Astrocyte of the cerebellum (primary cell): ENCODE measurements at regions not wholly inside any gene's neighbourhood (a gene's known extent, or its start where the extent isn't known, plus 50 kb on each side); places are given as distances from the start of the nearest gene placed in this dataset.

Experiments
- DNase-seq: peaks from one replicate; pipeline ENCODE4 v3.0.0-alpha.2; 2011; ENCODE audit warnings: low read depth
- H3K4me3 ChIP-seq: 2 replicates; pipeline ENCODE4 v1.5.1; 2011; ENCODE audit warnings: mild to moderate bottlenecking, low read depth, low read length, moderate library complexity
- in situ Hi-C: cut with HindIII; loops from 2 replicates; pipeline ENCODE4 v1.10.0; 2017; ENCODE audit warnings: low sequenced_read_pairs
- TF ChIP-seq, protein P1 (sequence below): IDR thresholded peaks from 2 replicates; pipeline ENCODE4 v1.5.1; 2012; ENCODE audit warnings: low read length, low read depth, moderate library complexity, mild to moderate bottlenecking; ENCODE audit errors: missing control alignments

GRCh38 chr7:45235905-45236304 lies 78.3 kb downstream of the RAMP3 start:
- TF ChIP-seq, protein P1, sequence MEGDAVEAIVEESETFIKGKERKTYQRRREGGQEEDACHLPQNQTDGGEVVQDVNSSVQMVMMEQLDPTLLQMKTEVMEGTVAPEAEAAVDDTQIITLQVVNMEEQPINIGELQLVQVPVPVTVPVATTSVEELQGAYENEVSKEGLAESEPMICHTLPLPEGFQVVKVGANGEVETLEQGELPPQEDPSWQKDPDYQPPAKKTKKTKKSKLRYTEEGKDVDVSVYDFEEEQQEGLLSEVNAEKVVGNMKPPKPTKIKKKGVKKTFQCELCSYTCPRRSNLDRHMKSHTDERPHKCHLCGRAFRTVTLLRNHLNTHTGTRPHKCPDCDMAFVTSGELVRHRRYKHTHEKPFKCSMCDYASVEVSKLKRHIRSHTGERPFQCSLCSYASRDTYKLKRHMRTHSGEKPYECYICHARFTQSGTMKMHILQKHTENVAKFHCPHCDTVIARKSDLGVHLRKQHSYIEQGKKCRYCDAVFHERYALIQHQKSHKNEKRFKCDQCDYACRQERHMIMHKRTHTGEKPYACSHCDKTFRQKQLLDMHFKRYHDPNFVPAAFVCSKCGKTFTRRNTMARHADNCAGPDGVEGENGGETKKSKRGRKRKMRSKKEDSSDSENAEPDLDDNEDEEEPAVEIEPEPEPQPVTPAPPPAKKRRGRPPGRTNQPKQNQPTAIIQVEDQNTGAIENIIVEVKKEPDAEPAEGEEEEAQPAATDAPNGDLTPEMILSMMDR, result no peak
- no peak for DNase-seq
- no peak overlapping the region for H3K4me3 ChIP-seq
- in situ Hi-C loops, result no loop called here

- in situ Hi-C loops, result no loop called here
- peak; percentile 40 for DNase-seq
These were observed 79.1 kb downstream of the RAMP3 start for GRCh38 chr7:45236666-45237065.

DNA sequence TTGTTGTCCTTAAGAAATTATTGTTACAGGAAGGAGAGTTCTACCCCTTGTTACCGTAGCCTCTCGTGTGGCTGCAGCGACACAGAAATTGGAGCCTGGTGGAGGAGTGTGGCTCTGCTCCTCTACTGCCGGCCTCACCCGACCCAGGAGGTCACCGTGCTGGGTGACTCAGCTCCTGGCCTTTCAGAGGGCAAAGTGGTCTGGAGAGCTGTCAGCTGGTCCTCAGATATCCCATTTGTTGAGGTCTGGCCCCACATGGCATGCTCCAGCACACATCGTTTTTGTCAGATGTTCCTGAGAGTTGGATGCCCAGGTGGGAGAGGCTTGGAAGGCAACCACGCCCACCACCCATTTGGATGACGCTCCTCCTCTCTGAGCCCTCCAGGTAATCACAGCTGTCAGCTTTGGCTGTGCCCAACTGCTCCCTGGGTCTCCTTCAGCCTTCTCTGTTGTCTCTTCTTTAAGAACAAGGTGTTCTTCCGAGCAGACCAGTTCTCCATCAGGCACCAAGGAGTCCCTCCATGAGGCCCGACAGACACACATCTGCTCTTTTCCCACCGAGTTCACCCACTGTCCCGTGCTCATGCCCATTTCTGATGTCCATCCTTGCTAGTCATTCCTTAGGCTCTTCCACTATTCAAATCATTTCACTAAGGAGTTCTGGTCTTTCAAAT lies 80.3 kb downstream of the RAMP3 start:
- H3K4me3 ChIP-seq, result no peak overlapping the region
- DNase-seq, result no peak
- in situ Hi-C loops, result no loop called here
- TF ChIP-seq, protein P1, result no peak

More at GRCh38 chr7:45236666-45237065, 79.1 kb downstream of the RAMP3 start:
- TF ChIP-seq, protein P1, result no peak
- no peak overlapping the region for H3K4me3 ChIP-seq

DNA sequence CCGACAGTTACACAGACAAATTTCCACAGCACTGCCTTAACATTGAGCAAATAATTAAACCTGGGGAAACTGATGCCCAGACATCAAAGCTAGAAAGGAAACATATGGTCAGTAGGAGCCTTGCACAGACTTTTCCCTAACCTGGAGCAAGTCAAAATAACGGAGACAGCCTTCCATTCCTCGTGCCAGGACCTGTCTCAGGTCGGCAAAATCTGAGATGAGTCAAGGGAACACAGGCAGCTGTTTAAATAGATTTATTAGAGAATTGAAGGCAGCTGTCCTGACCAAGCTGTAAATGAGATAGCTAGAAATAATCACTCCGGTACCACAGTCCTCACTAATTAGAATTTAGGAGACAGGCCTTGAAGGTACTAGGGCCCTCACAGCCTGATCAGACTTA lies 81.2 kb downstream of the RAMP3 start:
- in situ Hi-C loops, result no loop called here
- TF ChIP-seq, protein P1, result no peak
- DNase-seq, result no peak
- H3K4me3 ChIP-seq, result no peak overlapping the region

GRCh38 chr7:45239486-45239885 lies 81.9 kb downstream of the RAMP3 start:
- in situ Hi-C loops, result no loop called here
- TF ChIP-seq, protein P1, result no peak
- peak; percentile 63 for DNase-seq
- no peak overlapping the region for H3K4me3 ChIP-seq

GRCh38 chr7:45240273-45240771 lies 82.7 kb downstream of the RAMP3 start:
- no peak for DNase-seq
- H3K4me3 ChIP-seq, result no peak overlapping the region
- TF ChIP-seq, protein P1, result no peak
- in situ Hi-C loops, result no loop called here
